ENCODE measurements at regions not wholly inside any gene's neighbourhood (a gene's known extent, or its start where the extent isn't known, plus 50 kb on each side); places are given as distances from the start of the nearest gene placed in this dataset.

- Mint-ChIP-seq H3K9me3 (peaks cover 12% of the 10 kb centered on the region), H3K4me3 (no peak overlapping the region), H3K4me1 (ENCODE audit: low read depth) (peaks cover 4% of the 10 kb centered on the region), H3K36me3 (ENCODE audit: low read depth) (peaks cover 10% of the 10 kb centered on the region), H3K27me3 (ENCODE audit: low read depth) (no peaks in the 10 kb centered on the region), H3K27ac (no peak overlapping the region)
These were observed 184.1 kb upstream of the IVNS1ABP start for GRCh38 chr1:185501099-185501498.

- no peak overlapping the region for H3K4me3 Mint-ChIP-seq
- peaks cover 10% of the 10 kb centered on the region for H3K36me3 Mint-ChIP-seq (ENCODE audit: low read depth)
- H3K27ac Mint-ChIP-seq, result no peak overlapping the region
- peaks cover 7% of the 10 kb centered on the region for H3K9me3 Mint-ChIP-seq
- peaks cover 9% of the 10 kb centered on the region for H3K4me1 Mint-ChIP-seq (ENCODE audit: low read depth)
- no peaks in the 10 kb centered on the region for H3K27me3 Mint-ChIP-seq (ENCODE audit: low read depth)
These were observed 183.1 kb upstream of the IVNS1ABP start for GRCh38 chr1:185500001-185500626.

- Mint-ChIP-seq H3K4me1 (ENCODE audit: low read depth) (peaks cover 9% of the 10 kb centered on the region), H3K27ac (no peak overlapping the region), H3K9me3 (peaks cover 4% of the 10 kb centered on the region), H3K27me3 (ENCODE audit: low read depth) (no peaks in the 10 kb centered on the region), H3K4me3 (no peak overlapping the region), H3K36me3 (ENCODE audit: low read depth) (peaks cover 10% of the 10 kb centered on the region)
These were observed 181.2 kb upstream of the IVNS1ABP start for GRCh38 chr1:185498207-185498606.

- Mint-ChIP-seq H3K4me3 (no peak overlapping the region), H3K27me3 (ENCODE audit: low read depth) (no peaks in the 10 kb centered on the region), H3K36me3 (ENCODE audit: low read depth) (peaks cover 8% of the 10 kb centered on the region), H3K4me1 (ENCODE audit: low read depth) (peaks cover 9% of the 10 kb centered on the region), H3K9me3 (peaks cover 4% of the 10 kb centered on the region), H3K27ac (no peak overlapping the region)
These were observed 180.1 kb upstream of the IVNS1ABP start for GRCh38 chr1:185497177-185497576.

GRCh38 chr1:185495898-185496297, 178.9 kb upstream of the IVNS1ABP start:
- H3K27me3 Mint-ChIP-seq (ENCODE audit: low read depth), result no peaks in the 10 kb centered on the region
- H3K27ac Mint-ChIP-seq, result no peak overlapping the region
- H3K4me3 Mint-ChIP-seq, result no peak overlapping the region
- H3K9me3 Mint-ChIP-seq, result peaks cover under 1% of the 10 kb centered on the region
- H3K36me3 Mint-ChIP-seq (ENCODE audit: low read depth), result peaks cover 5% of the 10 kb centered on the region
- peaks cover 6% of the 10 kb centered on the region for H3K4me1 Mint-ChIP-seq (ENCODE audit: low read depth)

- peaks cover 5% of the 10 kb centered on the region for H3K36me3 Mint-ChIP-seq (ENCODE audit: low read depth)
- H3K4me1 Mint-ChIP-seq (ENCODE audit: low read depth), result peaks cover 6% of the 10 kb centered on the region
- no peak overlapping the region for H3K4me3 Mint-ChIP-seq
- H3K9me3 Mint-ChIP-seq, result no peaks in the 10 kb centered on the region
- H3K27me3 Mint-ChIP-seq (ENCODE audit: low read depth), result no peaks in the 10 kb centered on the region
- H3K27ac Mint-ChIP-seq, result no peak overlapping the region
These were observed 178.0 kb upstream of the IVNS1ABP start for GRCh38 chr1:185495007-185495406.

GRCh38 chr1:185492089-185492825, 175.2 kb upstream of the IVNS1ABP start:
- Mint-ChIP-seq H3K27me3 (ENCODE audit: low read depth) (no peaks in the 10 kb centered on the region), H3K4me3 (no peak overlapping the region), H3K9me3 (no peaks in the 10 kb centered on the region), H3K27ac (no peak overlapping the region), H3K36me3 (ENCODE audit: low read depth) (peaks cover 2% of the 10 kb centered on the region), H3K4me1 (ENCODE audit: low read depth) (peaks cover 6% of the 10 kb centered on the region)

- Mint-ChIP-seq H3K27me3 (ENCODE audit: low read depth) (no peaks in the 10 kb centered on the region), H3K4me3 (no peak overlapping the region), H3K9me3 (no peaks in the 10 kb centered on the region), H3K27ac (no peak overlapping the region), H3K4me1 (ENCODE audit: low read depth) (peaks cover 6% of the 10 kb centered on the region), H3K36me3 (ENCODE audit: low read depth) (no peaks in the 10 kb centered on the region)
These were observed 174.6 kb upstream of the IVNS1ABP start for GRCh38 chr1:185491604-185492003.

GRCh38 chr1:185490924-185491323, 173.9 kb upstream of the IVNS1ABP start:
- Mint-ChIP-seq H3K4me3 (no peak overlapping the region), H3K4me1 (ENCODE audit: low read depth) (peaks cover 8% of the 10 kb centered on the region), H3K27me3 (ENCODE audit: low read depth) (no peaks in the 10 kb centered on the region), H3K27ac (no peak overlapping the region), H3K36me3 (ENCODE audit: low read depth) (no peaks in the 10 kb centered on the region), H3K9me3 (no peaks in the 10 kb centered on the region)

- Mint-ChIP-seq H3K36me3 (ENCODE audit: low read depth) (no peaks in the 10 kb centered on the region), H3K27ac (no peak overlapping the region), H3K27me3 (ENCODE audit: low read depth) (no peaks in the 10 kb centered on the region), H3K4me3 (no peak overlapping the region), H3K4me1 (ENCODE audit: low read depth) (peaks cover 7% of the 10 kb centered on the region), H3K9me3 (no peaks in the 10 kb centered on the region)
These were observed 172.4 kb upstream of the IVNS1ABP start for GRCh38 chr1:185489406-185489805.

GRCh38 chr1:185488808-185489207, 171.8 kb upstream of the IVNS1ABP start:
- no peak overlapping the region for H3K4me3 Mint-ChIP-seq
- H3K4me1 Mint-ChIP-seq (ENCODE audit: low read depth), result peaks cover 7% of the 10 kb centered on the region
- H3K27me3 Mint-ChIP-seq (ENCODE audit: low read depth), result no peaks in the 10 kb centered on the region
- H3K9me3 Mint-ChIP-seq, result no peaks in the 10 kb centered on the region
- H3K27ac Mint-ChIP-seq, result no peak overlapping the region
- no peaks in the 10 kb centered on the region for H3K36me3 Mint-ChIP-seq (ENCODE audit: low read depth)

GRCh38 chr1:185487936-185488335, 170.9 kb upstream of the IVNS1ABP start:
- H3K9me3 Mint-ChIP-seq, result no peaks in the 10 kb centered on the region
- no peaks in the 10 kb centered on the region for H3K36me3 Mint-ChIP-seq (ENCODE audit: low read depth)
- H3K4me3 Mint-ChIP-seq, result no peak overlapping the region
- no peaks in the 10 kb centered on the region for H3K27me3 Mint-ChIP-seq (ENCODE audit: low read depth)
- no peak overlapping the region for H3K27ac Mint-ChIP-seq
- peaks cover 7% of the 10 kb centered on the region for H3K4me1 Mint-ChIP-seq (ENCODE audit: low read depth)

GRCh38 chr1:185487026-185487425, 170.0 kb upstream of the IVNS1ABP start:
- Mint-ChIP-seq H3K27me3 (ENCODE audit: low read depth) (no peaks in the 10 kb centered on the region), H3K9me3 (peaks cover 4% of the 10 kb centered on the region), H3K36me3 (ENCODE audit: low read depth) (peaks cover 2% of the 10 kb centered on the region), H3K4me3 (no peak overlapping the region), H3K27ac (no peak overlapping the region), H3K4me1 (ENCODE audit: low read depth) (peaks cover 7% of the 10 kb centered on the region)

- Mint-ChIP-seq H3K36me3 (ENCODE audit: low read depth) (peaks cover 2% of the 10 kb centered on the region), H3K27ac (no peak overlapping the region), H3K9me3 (peaks cover 4% of the 10 kb centered on the region), H3K4me3 (no peak overlapping the region), H3K4me1 (ENCODE audit: low read depth) (peaks cover 7% of the 10 kb centered on the region), H3K27me3 (ENCODE audit: low read depth) (no peaks in the 10 kb centered on the region)
These were observed 169.3 kb upstream of the IVNS1ABP start for GRCh38 chr1:185486346-185486745.

GRCh38 chr1:185483664-185484450, 166.8 kb upstream of the IVNS1ABP start:
- Mint-ChIP-seq H3K27ac (no peak overlapping the region), H3K27me3 (ENCODE audit: low read depth) (no peaks in the 10 kb centered on the region)

More at GRCh38 chr1:185483664-185484450, 166.8 kb upstream of the IVNS1ABP start:
- no peak overlapping the region for H3K4me3 Mint-ChIP-seq
- H3K36me3 Mint-ChIP-seq (ENCODE audit: low read depth), result peaks cover 2% of the 10 kb centered on the region
- peaks cover 8% of the 10 kb centered on the region for H3K4me1 Mint-ChIP-seq (ENCODE audit: low read depth)
- peaks cover 4% of the 10 kb centered on the region for H3K9me3 Mint-ChIP-seq
